ENCODE measurements at regions not wholly inside any gene's neighbourhood (a gene's known extent, or its start where the extent isn't known, plus 50 kb on each side); places are given as distances from the start of the nearest gene placed in this dataset.

DNA sequence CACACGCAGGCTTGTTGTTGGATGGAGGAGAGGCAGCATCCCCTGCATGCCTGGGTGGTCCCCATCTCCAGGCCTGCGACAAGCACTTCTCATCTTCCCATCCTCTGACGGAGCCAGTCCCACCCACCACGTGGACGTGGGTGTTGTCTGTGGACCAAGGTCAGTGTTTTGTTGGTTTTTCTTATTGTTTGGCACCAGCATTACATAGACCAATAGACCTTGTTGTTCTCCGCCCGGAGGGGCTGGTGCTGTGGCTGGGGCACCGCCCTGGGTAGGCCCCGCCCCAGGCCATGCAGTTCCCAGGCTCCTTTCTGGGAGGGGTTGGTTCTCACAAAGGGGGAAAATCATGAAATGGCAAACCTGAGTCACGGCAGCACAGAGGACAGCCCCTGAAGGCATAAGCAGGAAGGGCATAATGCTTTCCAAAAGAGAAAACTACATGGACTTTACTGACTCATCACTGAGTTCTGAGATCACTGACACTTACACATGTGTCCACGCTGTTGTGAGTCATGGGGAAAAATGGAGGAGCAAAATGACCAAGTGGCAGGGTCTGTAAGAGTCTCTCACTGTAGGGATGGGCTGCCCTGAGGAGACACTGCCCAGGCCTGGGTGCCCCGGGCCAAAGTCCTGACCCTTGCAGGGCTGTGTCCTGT lies 90.8 kb downstream of the THBS2 start:
- TF ChIP-seq, protein P1, sequence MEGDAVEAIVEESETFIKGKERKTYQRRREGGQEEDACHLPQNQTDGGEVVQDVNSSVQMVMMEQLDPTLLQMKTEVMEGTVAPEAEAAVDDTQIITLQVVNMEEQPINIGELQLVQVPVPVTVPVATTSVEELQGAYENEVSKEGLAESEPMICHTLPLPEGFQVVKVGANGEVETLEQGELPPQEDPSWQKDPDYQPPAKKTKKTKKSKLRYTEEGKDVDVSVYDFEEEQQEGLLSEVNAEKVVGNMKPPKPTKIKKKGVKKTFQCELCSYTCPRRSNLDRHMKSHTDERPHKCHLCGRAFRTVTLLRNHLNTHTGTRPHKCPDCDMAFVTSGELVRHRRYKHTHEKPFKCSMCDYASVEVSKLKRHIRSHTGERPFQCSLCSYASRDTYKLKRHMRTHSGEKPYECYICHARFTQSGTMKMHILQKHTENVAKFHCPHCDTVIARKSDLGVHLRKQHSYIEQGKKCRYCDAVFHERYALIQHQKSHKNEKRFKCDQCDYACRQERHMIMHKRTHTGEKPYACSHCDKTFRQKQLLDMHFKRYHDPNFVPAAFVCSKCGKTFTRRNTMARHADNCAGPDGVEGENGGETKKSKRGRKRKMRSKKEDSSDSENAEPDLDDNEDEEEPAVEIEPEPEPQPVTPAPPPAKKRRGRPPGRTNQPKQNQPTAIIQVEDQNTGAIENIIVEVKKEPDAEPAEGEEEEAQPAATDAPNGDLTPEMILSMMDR (IDR thresholded peaks at IDR 0.05) = no peak
- no peak for TF ChIP-seq EZH2 (IDR thresholded peaks at IDR 0.05; ENCODE audit: borderline replicate concordance, insufficient read depth, low read depth, low read length, poor library complexity, severe bottlenecking)

Data from B cell (primary cell).